GM12864 (cell line): ENCODE measurements at regions not wholly inside any gene's neighbourhood (a gene's known extent, or its start where the extent isn't known, plus 50 kb on each side); places are given as distances from the start of the nearest gene placed in this dataset.

ENCODE experiments used
- DNase-seq: peaks from one replicate; pipeline ENCODE4 v3.0.0-alpha.2; 2011; ENCODE audit warnings: low read depth
- H3K4me3 ChIP-seq: 2 replicates; pipeline ENCODE4 v1.5.1; 2011; ENCODE audit warnings: mild to moderate bottlenecking, low read depth, low read length, control low read depth
- TF ChIP-seq, protein P1 (sequence below): IDR thresholded peaks from 2 replicates; pipeline ENCODE4 v1.5.1; 2011; ENCODE audit warnings: low read depth, mild to moderate bottlenecking, moderate library complexity, low read length, control low read depth, inconsistent platforms; ENCODE audit errors: missing control alignments

DNA sequence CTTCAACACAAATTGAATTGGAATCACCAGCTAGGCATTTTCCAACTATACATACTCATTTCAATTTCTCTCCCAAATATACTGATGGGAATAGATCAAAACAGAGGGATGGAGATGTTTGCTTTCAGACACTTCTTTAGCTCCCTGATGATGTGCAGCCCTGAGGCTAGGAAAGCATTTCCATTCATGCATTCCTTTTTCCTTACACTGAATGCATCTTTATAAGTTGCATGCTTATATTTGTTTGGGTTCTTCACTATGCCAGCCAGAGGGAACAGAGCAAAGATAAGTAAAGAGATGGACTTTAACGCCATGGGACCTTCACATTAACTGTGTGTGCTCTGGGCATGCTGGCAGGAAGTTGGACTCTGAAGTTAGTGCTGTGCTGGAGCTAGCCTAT lies 696.5 kb upstream of the CDH9 start:
- no peak overlapping the region for H3K4me3 ChIP-seq
- DNase-seq: no peak
- TF ChIP-seq, protein P1, sequence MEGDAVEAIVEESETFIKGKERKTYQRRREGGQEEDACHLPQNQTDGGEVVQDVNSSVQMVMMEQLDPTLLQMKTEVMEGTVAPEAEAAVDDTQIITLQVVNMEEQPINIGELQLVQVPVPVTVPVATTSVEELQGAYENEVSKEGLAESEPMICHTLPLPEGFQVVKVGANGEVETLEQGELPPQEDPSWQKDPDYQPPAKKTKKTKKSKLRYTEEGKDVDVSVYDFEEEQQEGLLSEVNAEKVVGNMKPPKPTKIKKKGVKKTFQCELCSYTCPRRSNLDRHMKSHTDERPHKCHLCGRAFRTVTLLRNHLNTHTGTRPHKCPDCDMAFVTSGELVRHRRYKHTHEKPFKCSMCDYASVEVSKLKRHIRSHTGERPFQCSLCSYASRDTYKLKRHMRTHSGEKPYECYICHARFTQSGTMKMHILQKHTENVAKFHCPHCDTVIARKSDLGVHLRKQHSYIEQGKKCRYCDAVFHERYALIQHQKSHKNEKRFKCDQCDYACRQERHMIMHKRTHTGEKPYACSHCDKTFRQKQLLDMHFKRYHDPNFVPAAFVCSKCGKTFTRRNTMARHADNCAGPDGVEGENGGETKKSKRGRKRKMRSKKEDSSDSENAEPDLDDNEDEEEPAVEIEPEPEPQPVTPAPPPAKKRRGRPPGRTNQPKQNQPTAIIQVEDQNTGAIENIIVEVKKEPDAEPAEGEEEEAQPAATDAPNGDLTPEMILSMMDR: no peak

DNA sequence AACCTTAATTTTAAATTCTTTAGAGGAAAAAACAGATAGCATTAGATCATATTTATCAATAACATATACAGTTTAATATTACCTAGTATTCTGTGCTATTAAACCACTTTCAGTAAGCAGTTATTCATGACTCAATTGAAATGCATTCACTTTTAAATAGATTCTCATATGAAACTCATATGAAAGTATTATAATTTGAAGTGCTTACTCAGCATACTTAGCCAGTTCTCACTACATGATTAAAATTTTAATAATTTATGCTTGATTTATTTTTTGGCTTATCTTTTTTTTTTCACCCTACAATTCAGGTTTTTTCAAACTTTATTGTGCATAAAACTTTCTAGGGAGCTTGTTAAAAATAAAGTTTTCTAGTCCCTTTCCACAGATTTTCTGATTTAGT lies 694.9 kb upstream of the CDH9 start:
- no peak overlapping the region for H3K4me3 ChIP-seq
- TF ChIP-seq, protein P1: no peak
- no peak for DNase-seq

- TF ChIP-seq, protein P1: no peak
- no peak for DNase-seq
- no peak overlapping the region for H3K4me3 ChIP-seq
These were observed 688.9 kb upstream of the CDH9 start for GRCh38 chr5:27727254-27727653.

GRCh38 chr5:27722337-27722736 lies 684.0 kb upstream of the CDH9 start:
- DNase-seq: no peak
- no peak overlapping the region for H3K4me3 ChIP-seq
- TF ChIP-seq, protein P1: no peak

DNA sequence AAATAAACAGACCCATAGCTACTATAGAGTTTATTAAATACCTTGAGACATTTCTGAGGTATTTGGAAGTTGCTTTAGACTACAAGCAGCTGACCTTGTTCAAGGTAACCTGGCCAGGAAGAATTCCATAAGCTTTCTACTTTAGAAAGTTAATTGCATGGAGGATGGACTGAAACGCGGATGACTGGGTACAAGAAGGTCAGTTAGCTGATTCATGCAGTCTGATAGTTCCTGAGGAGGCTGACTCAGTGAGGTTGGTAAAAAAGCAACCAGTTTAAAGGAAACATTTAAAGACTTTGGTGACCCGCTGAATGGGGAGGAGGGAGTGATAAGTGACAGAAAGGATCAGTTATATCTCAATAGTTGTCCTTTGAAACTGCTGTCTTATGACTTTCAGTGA lies 670.1 kb upstream of the CDH9 start:
- TF ChIP-seq, protein P1: no peak
- DNase-seq: no peak
- no peak overlapping the region for H3K4me3 ChIP-seq

DNA sequence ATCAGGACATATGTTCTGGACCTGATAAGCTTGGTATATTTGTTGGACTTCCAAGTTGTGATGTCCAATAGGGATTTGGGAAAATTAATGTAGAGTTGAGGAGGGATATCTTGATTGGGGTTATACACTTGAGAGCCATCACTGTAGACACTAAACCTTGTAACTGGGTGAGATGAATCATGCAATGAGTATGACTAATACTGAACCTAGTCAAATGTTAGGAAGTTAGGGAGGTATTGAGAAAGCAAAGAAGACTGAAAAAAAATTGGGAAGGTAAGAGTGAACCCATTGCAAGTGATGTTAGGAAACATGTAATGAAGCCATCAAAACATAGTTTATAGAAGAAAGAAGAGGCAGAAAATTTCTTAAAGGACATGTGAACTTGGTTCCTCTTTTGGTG lies 668.4 kb upstream of the CDH9 start:
- TF ChIP-seq, protein P1: no peak
- H3K4me3 ChIP-seq: no peak overlapping the region
- no peak for DNase-seq

- no peak for DNase-seq
- TF ChIP-seq, protein P1: no peak
- H3K4me3 ChIP-seq: no peak overlapping the region
These were observed 667.3 kb upstream of the CDH9 start for GRCh38 chr5:27705661-27706060.
